Mammary epithelial cell (primary cell): ENCODE measurements at regions not wholly inside any gene's neighbourhood (a gene's known extent, or its start where the extent isn't known, plus 50 kb on each side); places are given as distances from the start of the nearest gene placed in this dataset.

Experiments used
- CTCF ChIP-seq, 2 donors: IDR thresholded peaks in 1 of 2; conservative IDR thresholded peaks in 1 of 2; 2 replicates each; pipeline ENCODE4 v1.5.1; 2011 to 2012; ENCODE audit warnings: inconsistent platforms in 2 of 2, low read length in 2 of 2, mild to moderate bottlenecking in 2 of 2, control low read depth in 1 of 2, low read depth in 1 of 2; ENCODE audit not compliant: insufficient read depth in 1 of 2; ENCODE audit errors: extremely low read depth in 1 of 2
- EZH2 ChIP-seq: IDR thresholded peaks from 2 replicates; pipeline ENCODE4 v1.6.1; 2012; ENCODE audit warnings: low read length, inconsistent platforms, borderline replicate concordance

DNA sequence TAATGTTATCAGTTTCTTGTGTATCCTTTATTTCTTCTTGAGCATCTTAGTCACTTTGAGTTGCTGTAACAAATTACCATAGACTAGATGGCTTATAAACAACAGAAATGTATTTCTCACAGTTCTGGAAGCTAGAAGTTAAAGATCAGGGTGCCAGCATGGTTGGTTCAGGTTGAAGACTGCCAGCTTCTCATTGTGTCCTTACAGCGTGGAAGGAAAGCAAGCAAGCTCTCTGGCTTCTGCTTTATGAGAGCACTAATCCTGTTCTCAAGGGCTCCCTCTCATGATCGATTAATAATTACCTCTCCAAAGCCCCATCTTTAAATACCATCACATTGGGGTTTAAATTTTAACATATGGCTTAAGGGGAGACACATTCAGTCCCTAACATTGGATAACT lies 497.2 kb downstream of the RAPGEF2 start:
- TF ChIP-seq EZH2 (no peak), CTCF (conservative IDR thresholded peaks at IDR 0.05 in 1 of 2, IDR thresholded peaks at IDR 0.05 in 1 of 2; ENCODE audit: extremely low read depth in 1 of 2, insufficient read depth in 1 of 2, low read depth in 1 of 2, low read length in 2 of 2) (no peak)
